ENCODE measurements at regions not wholly inside any gene's neighbourhood (a gene's known extent, or its start where the extent isn't known, plus 50 kb on each side); places are given as distances from the start of the nearest gene placed in this dataset.

DNA sequence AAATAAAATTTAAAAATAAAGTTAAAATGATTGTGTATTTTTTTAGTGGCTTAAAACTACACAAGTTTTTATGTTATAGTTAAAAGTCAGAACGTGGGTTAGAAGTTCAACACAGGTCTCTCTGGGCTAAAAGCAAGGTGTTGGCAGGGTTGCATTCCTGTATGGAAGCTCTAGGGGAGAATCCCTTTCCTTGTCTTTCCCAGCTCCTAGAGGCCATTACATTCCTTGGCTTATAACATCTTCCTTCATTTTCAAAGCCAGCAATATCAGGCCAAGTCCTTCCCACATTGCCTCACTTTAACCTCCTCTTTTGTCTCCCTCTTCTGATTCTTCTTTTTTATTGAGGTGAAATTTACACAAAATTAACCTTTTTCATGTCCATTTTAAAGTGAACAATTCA lies 52.4 kb upstream of the EEPD1 start:
- H3K4me3 ChIP-seq (replicated peaks; ENCODE audit: low read depth, low read length): no peak overlapping the region
- TF ChIP-seq, protein P1, sequence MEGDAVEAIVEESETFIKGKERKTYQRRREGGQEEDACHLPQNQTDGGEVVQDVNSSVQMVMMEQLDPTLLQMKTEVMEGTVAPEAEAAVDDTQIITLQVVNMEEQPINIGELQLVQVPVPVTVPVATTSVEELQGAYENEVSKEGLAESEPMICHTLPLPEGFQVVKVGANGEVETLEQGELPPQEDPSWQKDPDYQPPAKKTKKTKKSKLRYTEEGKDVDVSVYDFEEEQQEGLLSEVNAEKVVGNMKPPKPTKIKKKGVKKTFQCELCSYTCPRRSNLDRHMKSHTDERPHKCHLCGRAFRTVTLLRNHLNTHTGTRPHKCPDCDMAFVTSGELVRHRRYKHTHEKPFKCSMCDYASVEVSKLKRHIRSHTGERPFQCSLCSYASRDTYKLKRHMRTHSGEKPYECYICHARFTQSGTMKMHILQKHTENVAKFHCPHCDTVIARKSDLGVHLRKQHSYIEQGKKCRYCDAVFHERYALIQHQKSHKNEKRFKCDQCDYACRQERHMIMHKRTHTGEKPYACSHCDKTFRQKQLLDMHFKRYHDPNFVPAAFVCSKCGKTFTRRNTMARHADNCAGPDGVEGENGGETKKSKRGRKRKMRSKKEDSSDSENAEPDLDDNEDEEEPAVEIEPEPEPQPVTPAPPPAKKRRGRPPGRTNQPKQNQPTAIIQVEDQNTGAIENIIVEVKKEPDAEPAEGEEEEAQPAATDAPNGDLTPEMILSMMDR (IDR thresholded peaks at IDR 0.05; ENCODE audit: low read depth, low read length, missing control alignments): no peak
- no peak for DNase-seq (ENCODE audit: extremely low read depth, low read depth)

Data from HFF-Myc (cell line).